ENCODE measurements at regions not wholly inside any gene's neighbourhood (a gene's known extent, or its start where the extent isn't known, plus 50 kb on each side); places are given as distances from the start of the nearest gene placed in this dataset.

DNA sequence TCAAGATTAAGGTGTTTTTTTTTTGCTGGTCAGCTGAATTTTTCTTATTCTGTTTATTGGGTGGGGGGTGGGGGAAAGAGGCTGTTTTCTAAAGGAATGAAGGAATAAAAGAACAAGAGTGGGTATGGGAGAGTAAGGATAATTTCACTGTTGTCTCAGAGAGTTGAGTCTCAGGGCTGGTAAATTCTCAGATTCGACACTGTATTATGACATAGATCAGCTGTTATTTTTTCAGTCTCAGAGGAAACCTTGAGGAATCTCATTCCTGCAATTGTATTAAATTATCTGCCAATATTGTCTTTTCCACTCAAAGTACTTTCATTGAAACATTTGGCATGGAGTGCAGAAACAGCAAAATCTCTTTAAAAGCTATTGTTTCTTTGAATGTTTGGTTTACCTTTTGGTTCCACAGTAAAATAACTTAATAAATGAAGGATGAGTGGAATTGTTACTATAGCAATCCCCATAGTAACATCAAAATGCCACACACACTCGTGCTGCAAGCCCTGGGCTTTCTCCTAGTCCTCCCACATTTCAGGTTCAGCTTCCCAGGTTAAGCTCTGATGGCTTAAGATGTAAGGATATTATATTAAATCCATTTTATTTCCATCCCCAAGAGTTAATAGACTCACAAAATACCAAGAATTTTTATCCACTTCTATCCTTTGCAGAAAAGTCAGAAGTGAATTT lies 478.7 kb upstream of the TCF4 start:
- Mint-ChIP-seq H3K27me3 (no peaks in the 10 kb centered on the region), H3K9me3 (no peaks in the 10 kb centered on the region), H3K27ac (no peak overlapping the region), H3K4me3 (no peak overlapping the region), H3K4me1 (no peaks in the 10 kb centered on the region), H3K36me3 (ENCODE audit: low read depth) (no peaks in the 10 kb centered on the region)
- no peak for DNase-seq
- CTCF ChIA-PET, result no interaction called here
- POLR2A ChIA-PET, result no interaction called here

DNA sequence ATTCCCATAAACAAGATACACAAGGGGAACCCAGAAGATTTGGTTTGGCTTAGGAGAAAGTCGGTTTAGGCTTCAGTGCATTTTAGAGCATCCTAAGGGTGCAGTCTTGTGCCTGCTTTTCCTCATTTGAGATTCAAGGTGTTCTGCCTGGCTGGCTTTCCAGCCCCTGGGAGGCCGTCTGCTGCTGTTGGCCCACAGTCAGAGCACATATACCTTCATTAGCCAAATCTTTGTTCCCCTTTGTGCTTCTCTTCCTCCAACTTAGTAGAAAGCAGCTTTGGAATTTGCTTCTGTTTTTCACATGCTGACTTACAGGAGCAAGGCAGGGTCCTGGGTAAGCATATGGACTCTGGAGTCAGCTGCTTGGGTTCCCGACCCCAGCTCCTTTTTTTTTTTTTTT lies 477.1 kb upstream of the TCF4 start:
- no peaks in the 10 kb centered on the region for H3K4me1 Mint-ChIP-seq
- no peak overlapping the region for H3K27ac Mint-ChIP-seq

DNA sequence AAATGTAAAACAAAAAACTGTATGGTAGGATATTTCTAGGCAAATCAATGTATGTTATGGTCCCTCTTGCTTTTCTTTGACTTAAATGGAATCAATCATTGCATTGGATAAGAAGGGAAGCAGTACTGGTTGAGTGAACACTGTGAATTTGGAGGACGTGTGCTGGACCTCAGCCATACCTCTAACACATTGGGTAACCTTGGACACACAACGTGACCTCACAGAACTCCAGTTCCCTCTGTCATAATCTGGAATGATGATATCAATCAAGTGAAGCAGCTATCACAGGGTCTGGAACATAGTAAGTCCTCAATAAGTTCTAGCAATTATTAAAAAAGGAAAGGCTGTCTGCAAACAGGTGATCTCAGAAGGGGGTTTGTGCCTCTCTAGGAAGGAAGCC lies 474.9 kb upstream of the TCF4 start:
- H3K4me1 Mint-ChIP-seq, result no peaks in the 10 kb centered on the region
- DNase-seq, result no peak
- H3K36me3 Mint-ChIP-seq (ENCODE audit: low read depth), result no peaks in the 10 kb centered on the region
- CTCF ChIA-PET, result no interaction called here
- H3K27me3 Mint-ChIP-seq, result no peaks in the 10 kb centered on the region
- H3K27ac Mint-ChIP-seq, result no peak overlapping the region
- no peak overlapping the region for H3K4me3 Mint-ChIP-seq
- peaks cover 2% of the 10 kb centered on the region for H3K9me3 Mint-ChIP-seq
- POLR2A ChIA-PET, result no interaction called here

More for the DNA sequence above, 477.1 kb upstream of the TCF4 start:
- no peaks in the 10 kb centered on the region for H3K36me3 Mint-ChIP-seq (ENCODE audit: low read depth)
- H3K4me3 Mint-ChIP-seq, result no peak overlapping the region
- H3K27me3 Mint-ChIP-seq, result no peaks in the 10 kb centered on the region
- POLR2A ChIA-PET, result no interaction called here
- no peaks in the 10 kb centered on the region for H3K9me3 Mint-ChIP-seq
- CTCF ChIA-PET, result interaction anchor here (0.6 kb wide), 1 partner anchor 52 kb away, joined by 3 read pairs; no protein-coding TSS in a partner anchor
- DNase-seq, result no peak

DNA sequence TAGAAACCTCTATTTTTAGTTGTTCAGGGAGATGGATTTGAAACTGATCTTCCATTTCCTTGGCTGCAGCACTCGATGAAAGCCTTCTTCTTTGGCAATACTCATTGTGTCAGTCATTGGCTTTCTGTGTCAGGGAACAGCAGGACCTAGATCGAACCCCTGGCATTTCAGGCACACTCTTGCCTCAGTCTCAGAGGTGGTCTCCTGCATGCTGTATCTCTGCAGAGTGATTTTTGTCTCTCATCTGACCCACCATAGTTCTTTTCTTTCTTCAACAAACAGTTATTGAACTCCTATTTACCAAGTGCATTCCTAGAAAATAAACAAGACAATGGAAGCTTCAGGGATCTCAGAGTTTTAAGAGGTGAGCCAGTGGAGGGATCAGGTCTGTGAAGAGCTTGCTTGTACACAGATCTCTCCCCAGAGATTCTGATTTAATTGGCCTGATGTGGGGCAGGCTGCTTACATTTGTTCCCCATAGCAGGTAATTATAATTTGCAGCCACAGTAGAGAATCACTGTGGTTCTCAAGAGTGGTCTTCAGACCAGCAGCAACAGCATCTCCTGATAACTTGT lies 473.1 kb upstream of the TCF4 start:
- Mint-ChIP-seq H3K27ac (no peak overlapping the region), H3K27me3 (no peaks in the 10 kb centered on the region), H3K4me3 (no peak overlapping the region), H3K4me1 (no peaks in the 10 kb centered on the region), H3K9me3 (peaks cover 2% of the 10 kb centered on the region), H3K36me3 (ENCODE audit: low read depth) (no peaks in the 10 kb centered on the region)
- CTCF ChIA-PET, result no interaction called here
- POLR2A ChIA-PET, result no interaction called here
- no peak for DNase-seq

- DNase-seq, result no peak
- Mint-ChIP-seq H3K9me3 (peaks cover 13% of the 10 kb centered on the region), H3K4me3 (no peak overlapping the region), H3K27ac (no peak overlapping the region), H3K4me1 (no peaks in the 10 kb centered on the region), H3K36me3 (ENCODE audit: low read depth) (no peaks in the 10 kb centered on the region), H3K27me3 (no peaks in the 10 kb centered on the region)
- ChIA-PET CTCF (no interaction called here), POLR2A (no interaction called here)
Measured at GRCh38 chr18:56052202-56052601, 464.2 kb upstream of the TCF4 start.

DNA sequence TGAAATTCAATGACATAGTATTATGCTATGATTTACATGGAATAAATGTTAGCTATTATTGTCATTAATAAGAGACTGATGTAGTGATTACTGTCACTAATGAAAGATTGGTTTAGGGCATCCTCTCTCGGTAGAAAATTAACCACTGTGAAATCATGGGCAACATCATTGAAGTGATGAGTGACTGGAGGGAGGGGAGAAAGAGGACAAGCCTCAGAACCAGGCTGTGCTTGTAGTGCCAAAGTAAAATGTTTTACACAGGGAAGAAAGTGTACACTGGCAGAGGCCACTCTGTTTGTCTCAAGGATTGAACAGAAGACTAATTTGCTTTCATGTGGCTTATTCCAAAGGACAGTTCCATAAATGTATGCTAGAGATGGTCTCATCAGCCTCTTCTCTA lies 456.2 kb upstream of the TCF4 start:
- no peak overlapping the region for H3K4me3 Mint-ChIP-seq
- no peaks in the 10 kb centered on the region for H3K4me1 Mint-ChIP-seq
- no peaks in the 10 kb centered on the region for H3K27me3 Mint-ChIP-seq
- H3K27ac Mint-ChIP-seq, result no peak overlapping the region
- no peaks in the 10 kb centered on the region for H3K36me3 Mint-ChIP-seq (ENCODE audit: low read depth)
- CTCF ChIA-PET, result no interaction called here
- POLR2A ChIA-PET, result no interaction called here
- peaks cover 13% of the 10 kb centered on the region for H3K9me3 Mint-ChIP-seq
- DNase-seq, result no peak

- H3K27ac Mint-ChIP-seq, result no peak overlapping the region
- no peak overlapping the region for H3K4me3 Mint-ChIP-seq
- ChIA-PET POLR2A (no interaction called here), CTCF (no interaction called here)
- no peaks in the 10 kb centered on the region for H3K36me3 Mint-ChIP-seq (ENCODE audit: low read depth)
- peaks cover 11% of the 10 kb centered on the region for H3K9me3 Mint-ChIP-seq
- no peaks in the 10 kb centered on the region for H3K4me1 Mint-ChIP-seq
- no peaks in the 10 kb centered on the region for H3K27me3 Mint-ChIP-seq
- no peak for DNase-seq
Measured at GRCh38 chr18:56043641-56044061, 455.7 kb upstream of the TCF4 start.

- ChIA-PET CTCF (no interaction called here), POLR2A (no interaction called here)
- Mint-ChIP-seq H3K27ac (no peak overlapping the region), H3K4me3 (no peak overlapping the region), H3K27me3 (no peaks in the 10 kb centered on the region), H3K9me3 (peaks cover 8% of the 10 kb centered on the region), H3K4me1 (no peaks in the 10 kb centered on the region), H3K36me3 (ENCODE audit: low read depth) (no peaks in the 10 kb centered on the region)
- DNase-seq, result no peak
Measured at GRCh38 chr18:56042915-56043536, 455.0 kb upstream of the TCF4 start.

- peaks cover 6% of the 10 kb centered on the region for H3K9me3 Mint-ChIP-seq
- no peaks in the 10 kb centered on the region for H3K36me3 Mint-ChIP-seq (ENCODE audit: low read depth)
- no peak for DNase-seq
- CTCF ChIA-PET, result no interaction called here
- no peaks in the 10 kb centered on the region for H3K27me3 Mint-ChIP-seq
- H3K4me3 Mint-ChIP-seq, result no peak overlapping the region
- no peak overlapping the region for H3K27ac Mint-ChIP-seq
- POLR2A ChIA-PET, result no interaction called here
- no peaks in the 10 kb centered on the region for H3K4me1 Mint-ChIP-seq
Measured at GRCh38 chr18:56038171-56039030, 450.4 kb upstream of the TCF4 start.

- ChIA-PET POLR2A (no interaction called here), CTCF (no interaction called here)
- no peaks in the 10 kb centered on the region for H3K36me3 Mint-ChIP-seq (ENCODE audit: low read depth)
- H3K27me3 Mint-ChIP-seq, result no peaks in the 10 kb centered on the region
- H3K27ac Mint-ChIP-seq, result no peak overlapping the region
- H3K4me3 Mint-ChIP-seq, result no peak overlapping the region
- peaks cover 6% of the 10 kb centered on the region for H3K9me3 Mint-ChIP-seq
- DNase-seq, result no peak
- H3K4me1 Mint-ChIP-seq, result no peaks in the 10 kb centered on the region
Measured at GRCh38 chr18:56036741-56037140, 448.7 kb upstream of the TCF4 start.

DNA sequence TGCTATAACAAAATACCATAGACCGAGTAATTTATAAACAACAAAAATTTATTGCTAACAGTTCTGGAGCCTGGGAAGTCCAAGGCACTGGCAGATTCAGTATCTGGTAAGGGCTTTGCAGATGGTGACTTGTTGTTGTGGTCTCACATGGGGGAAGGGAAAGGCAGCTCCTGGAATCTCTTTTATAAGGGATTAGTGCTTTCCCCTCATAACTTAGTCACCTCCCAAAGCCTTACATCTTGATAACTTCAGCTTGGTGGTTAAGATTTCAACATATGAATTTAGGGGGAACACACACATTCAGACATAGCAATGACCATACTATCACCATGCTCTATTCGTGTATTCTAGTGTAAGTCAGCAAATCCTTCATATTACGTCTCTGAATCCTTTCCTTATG lies 447.6 kb upstream of the TCF4 start:
- POLR2A ChIA-PET, result no interaction called here
- H3K27me3 Mint-ChIP-seq, result no peaks in the 10 kb centered on the region
- CTCF ChIA-PET, result no interaction called here
- H3K4me1 Mint-ChIP-seq, result no peaks in the 10 kb centered on the region
- no peak overlapping the region for H3K27ac Mint-ChIP-seq
- H3K36me3 Mint-ChIP-seq (ENCODE audit: low read depth), result no peaks in the 10 kb centered on the region
- DNase-seq, result no peak
- peaks cover 6% of the 10 kb centered on the region for H3K9me3 Mint-ChIP-seq
- no peak overlapping the region for H3K4me3 Mint-ChIP-seq

GRCh38 chr18:56034949-56035348 lies 447.0 kb upstream of the TCF4 start:
- Mint-ChIP-seq H3K4me3 (no peak overlapping the region), H3K27ac (no peak overlapping the region), H3K36me3 (ENCODE audit: low read depth) (no peaks in the 10 kb centered on the region), H3K9me3 (peaks cover 6% of the 10 kb centered on the region), H3K27me3 (no peaks in the 10 kb centered on the region), H3K4me1 (no peaks in the 10 kb centered on the region)
- POLR2A ChIA-PET, result no interaction called here
- DNase-seq, result no peak
- CTCF ChIA-PET, result no interaction called here

- CTCF ChIA-PET, result no interaction called here
- H3K27me3 Mint-ChIP-seq, result no peaks in the 10 kb centered on the region
- no peak overlapping the region for H3K4me3 Mint-ChIP-seq
- no peaks in the 10 kb centered on the region for H3K36me3 Mint-ChIP-seq (ENCODE audit: low read depth)
- POLR2A ChIA-PET, result no interaction called here
- no peaks in the 10 kb centered on the region for H3K4me1 Mint-ChIP-seq
- H3K27ac Mint-ChIP-seq, result no peak overlapping the region
- no peak for DNase-seq
- peaks cover 6% of the 10 kb centered on the region for H3K9me3 Mint-ChIP-seq
Measured at GRCh38 chr18:56030060-56030459, 442.1 kb upstream of the TCF4 start.

Measured in activated CD4-positive, alpha-beta T cell treated with anti-CD3 and anti-CD28 coated beads, Interleukin-2, amount 10 ng/mL, durations not matched to agents 7 days and 5 days (primary cell).